Colonic mucosa (tissue), 4 donors: ENCODE measurements at regions not wholly inside any gene's neighbourhood (a gene's known extent, or its start where the extent isn't known, plus 50 kb on each side); places are given as distances from the start of the nearest gene placed in this dataset.

Source experiments
- DNase-seq: peaks from one replicate; pipeline ENCODE4 v3.0.0-alpha.2; 2020
- H3K27ac ChIP-seq: fragments of 200-600 bp; one replicate; pipeline ENCODE4 v1.8.0; 2021
- H3K27me3 ChIP-seq: fragments of 200-600 bp; one replicate; pipeline ENCODE4 v1.8.0; 2021
- H3K36me3 ChIP-seq: fragments of 200-600 bp; one replicate; pipeline ENCODE4 v1.8.0; 2021
- H3K4me1 ChIP-seq: fragments of 200-600 bp; one replicate; pipeline ENCODE4 v1.8.0; 2021; ENCODE audit warnings: mild to moderate bottlenecking
- H3K4me3 ChIP-seq: fragments of 200-600 bp; one replicate; pipeline ENCODE4 v1.8.0; 2021
- H3K9ac ChIP-seq, 2 donors: one replicate each; pipeline ENCODE4 v1.7.0; 2013; ENCODE audit warnings: control low read depth in 2 of 2, low read depth in 2 of 2, low read length in 2 of 2
- H3K9me3 ChIP-seq: fragments of 200-600 bp; one replicate; pipeline ENCODE4 v1.8.0; 2021
- intact Hi-C: fragments of 100-400 bp; cut with DNase I; formaldehyde crosslinking; loops from one replicate; pipeline ENCODE4 v1.14.1; 2022
- TF ChIP-seq, protein P1 (sequence below): fragments of 200-600 bp; IDR thresholded peaks from one replicate; pipeline ENCODE4 v1.8.0; 2022; ENCODE audit warnings: antibody characterized with exemption, mild to moderate bottlenecking
- donor health status: healthy.
- donor health status: DM: no; HTN: no; CAD: no.
- donor health status: DM: no; HTN: no; CAD: no.

- Histone ChIP-seq H3K9me3 (no peaks in the 10 kb centered on the region), H3K27me3 (no peaks in the 10 kb centered on the region), H3K4me3 (no peak overlapping the region), H3K27ac (no peak overlapping the region), H3K36me3 (no peaks in the 10 kb centered on the region), H3K4me1 (no peaks in the 10 kb centered on the region), H3K9ac (no peak overlapping the region)
- intact Hi-C loops = no loop called here
- no peak for DNase-seq
- TF ChIP-seq, protein P1, sequence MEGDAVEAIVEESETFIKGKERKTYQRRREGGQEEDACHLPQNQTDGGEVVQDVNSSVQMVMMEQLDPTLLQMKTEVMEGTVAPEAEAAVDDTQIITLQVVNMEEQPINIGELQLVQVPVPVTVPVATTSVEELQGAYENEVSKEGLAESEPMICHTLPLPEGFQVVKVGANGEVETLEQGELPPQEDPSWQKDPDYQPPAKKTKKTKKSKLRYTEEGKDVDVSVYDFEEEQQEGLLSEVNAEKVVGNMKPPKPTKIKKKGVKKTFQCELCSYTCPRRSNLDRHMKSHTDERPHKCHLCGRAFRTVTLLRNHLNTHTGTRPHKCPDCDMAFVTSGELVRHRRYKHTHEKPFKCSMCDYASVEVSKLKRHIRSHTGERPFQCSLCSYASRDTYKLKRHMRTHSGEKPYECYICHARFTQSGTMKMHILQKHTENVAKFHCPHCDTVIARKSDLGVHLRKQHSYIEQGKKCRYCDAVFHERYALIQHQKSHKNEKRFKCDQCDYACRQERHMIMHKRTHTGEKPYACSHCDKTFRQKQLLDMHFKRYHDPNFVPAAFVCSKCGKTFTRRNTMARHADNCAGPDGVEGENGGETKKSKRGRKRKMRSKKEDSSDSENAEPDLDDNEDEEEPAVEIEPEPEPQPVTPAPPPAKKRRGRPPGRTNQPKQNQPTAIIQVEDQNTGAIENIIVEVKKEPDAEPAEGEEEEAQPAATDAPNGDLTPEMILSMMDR = no peak
Observed at GRCh38 chr4:27239641-27240040, 379.0 kb downstream of the STIM2 start.

GRCh38 chr4:27242217-27242616 is 381.6 kb downstream of the STIM2 start:
- H3K27ac ChIP-seq = no peak overlapping the region
- no peak overlapping the region for H3K9ac ChIP-seq
- no peaks in the 10 kb centered on the region for H3K9me3 ChIP-seq
- intact Hi-C loops = no loop called here
- H3K36me3 ChIP-seq = no peaks in the 10 kb centered on the region
- no peaks in the 10 kb centered on the region for H3K4me1 ChIP-seq
- DNase-seq = no peak
- TF ChIP-seq, protein P1 = no peak
- no peak overlapping the region for H3K4me3 ChIP-seq
- H3K27me3 ChIP-seq = no peaks in the 10 kb centered on the region

DNA sequence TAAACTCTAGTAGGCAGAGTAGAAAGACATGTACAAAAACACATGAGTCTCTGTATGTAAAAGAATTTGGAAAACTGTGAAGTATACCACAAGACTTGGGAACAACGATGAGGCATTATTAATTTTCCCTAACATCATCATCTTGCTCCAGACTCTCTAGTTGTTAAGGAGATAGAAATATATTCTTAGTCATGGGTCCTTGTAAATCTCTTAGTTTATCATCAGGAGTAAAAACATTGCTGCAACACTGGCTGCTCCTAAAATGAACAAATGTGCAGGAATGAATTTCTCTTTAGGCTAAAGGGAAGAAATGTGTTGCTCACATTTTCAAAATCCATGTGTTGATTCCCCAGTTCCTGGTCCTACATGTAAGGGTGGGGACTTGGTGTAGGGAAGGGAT is 384.6 kb downstream of the STIM2 start:
- intact Hi-C loops = no loop called here
- no peak overlapping the region for H3K9ac ChIP-seq
- H3K9me3 ChIP-seq = no peaks in the 10 kb centered on the region
- no peak overlapping the region for H3K4me3 ChIP-seq
- no peaks in the 10 kb centered on the region for H3K27me3 ChIP-seq
- no peak for DNase-seq
- H3K4me1 ChIP-seq = no peaks in the 10 kb centered on the region
- TF ChIP-seq, protein P1 = no peak
- H3K27ac ChIP-seq = no peak overlapping the region
- H3K36me3 ChIP-seq = no peaks in the 10 kb centered on the region

DNA sequence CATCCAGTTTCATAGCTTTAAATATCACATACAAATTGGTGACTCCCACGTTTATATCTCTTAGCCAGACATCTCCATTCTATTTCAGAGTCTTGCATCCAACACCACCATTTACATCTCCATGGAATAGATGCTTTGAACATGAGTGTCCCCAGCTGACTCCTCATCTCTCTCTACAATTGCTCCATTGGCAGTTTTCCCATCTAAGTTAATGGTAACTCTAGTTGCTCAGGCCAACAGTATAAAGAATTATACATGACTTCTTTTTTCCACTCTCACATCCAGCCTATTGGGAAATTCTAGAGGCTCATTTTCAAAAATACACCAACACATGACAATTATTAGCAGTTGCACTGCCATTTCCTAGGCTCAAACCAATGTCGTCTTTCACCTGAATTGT is 388.2 kb downstream of the STIM2 start:
- Histone ChIP-seq H3K27ac (no peak overlapping the region), H3K4me1 (no peaks in the 10 kb centered on the region), H3K9ac (no peak overlapping the region), H3K9me3 (no peaks in the 10 kb centered on the region), H3K4me3 (no peak overlapping the region), H3K36me3 (no peaks in the 10 kb centered on the region), H3K27me3 (no peaks in the 10 kb centered on the region)
- no peak for DNase-seq
- intact Hi-C loops = no loop called here
- TF ChIP-seq, protein P1 = no peak

- H3K36me3 ChIP-seq = no peaks in the 10 kb centered on the region
- TF ChIP-seq, protein P1 = no peak
- no peak overlapping the region for H3K4me3 ChIP-seq
- no peaks in the 10 kb centered on the region for H3K9me3 ChIP-seq
- H3K4me1 ChIP-seq = no peaks in the 10 kb centered on the region
- H3K27me3 ChIP-seq = no peaks in the 10 kb centered on the region
- intact Hi-C loops = no loop called here
- no peak for DNase-seq
- no peak overlapping the region for H3K27ac ChIP-seq
- no peak overlapping the region for H3K9ac ChIP-seq
Observed at GRCh38 chr4:27251771-27252170, 391.1 kb downstream of the STIM2 start.
